ENCODE measurements at regions not wholly inside any gene's neighbourhood (a gene's known extent, or its start where the extent isn't known, plus 50 kb on each side); places are given as distances from the start of the nearest gene placed in this dataset.

GRCh38 chr16:65728167-65728566, 606.3 kb upstream of the CDH11 start:
- TF ChIP-seq CTCF (IDR thresholded peaks at IDR 0.05; ENCODE audit: low read depth, low read length) = no peak
- no peak for DNase-seq (ENCODE audit: low read depth, low spot score)
- no peak overlapping the region for H3K4me3 ChIP-seq (ENCODE audit: low read depth, low read length)
- in situ Hi-C loops (cut with HindIII; ENCODE audit: low sequenced_read_pairs) = no loop called here

GRCh38 chr16:65727534-65728137, 605.8 kb upstream of the CDH11 start:
- DNase-seq (ENCODE audit: low read depth, low spot score) = no peak
- in situ Hi-C loops (cut with HindIII; ENCODE audit: low sequenced_read_pairs) = no loop called here

GRCh38 chr16:65725156-65725845, 603.4 kb upstream of the CDH11 start:
- in situ Hi-C loops (cut with HindIII; ENCODE audit: low sequenced_read_pairs) = no loop called here
- no peak for TF ChIP-seq CTCF (IDR thresholded peaks at IDR 0.05; ENCODE audit: low read depth, low read length)
- H3K4me3 ChIP-seq (ENCODE audit: low read depth, low read length) = no peak overlapping the region
- DNase-seq (ENCODE audit: low read depth, low spot score) = peak; percentile 17

More at GRCh38 chr16:65727534-65728137, 605.8 kb upstream of the CDH11 start:
- H3K4me3 ChIP-seq (ENCODE audit: low read depth, low read length) = no peak overlapping the region
- TF ChIP-seq CTCF (IDR thresholded peaks at IDR 0.05; ENCODE audit: low read depth, low read length) = no peak

GRCh38 chr16:65722429-65722828, 600.6 kb upstream of the CDH11 start:
- no peak for DNase-seq (ENCODE audit: low read depth, low spot score)
- TF ChIP-seq CTCF (IDR thresholded peaks at IDR 0.05; ENCODE audit: low read depth, low read length) = no peak
- no peak overlapping the region for H3K4me3 ChIP-seq (ENCODE audit: low read depth, low read length)
- in situ Hi-C loops (cut with HindIII; ENCODE audit: low sequenced_read_pairs) = no loop called here

GRCh38 chr16:65717846-65718245, 596.0 kb upstream of the CDH11 start:
- no peak for DNase-seq (ENCODE audit: low read depth, low spot score)
- in situ Hi-C loops (cut with HindIII; ENCODE audit: low sequenced_read_pairs) = no loop called here
- no peak for TF ChIP-seq CTCF (IDR thresholded peaks at IDR 0.05; ENCODE audit: low read depth, low read length)
- H3K4me3 ChIP-seq (ENCODE audit: low read depth, low read length) = no peak overlapping the region

- in situ Hi-C loops (cut with HindIII; ENCODE audit: low sequenced_read_pairs) = no loop called here
- no peak overlapping the region for H3K4me3 ChIP-seq (ENCODE audit: low read depth, low read length)
- TF ChIP-seq CTCF (IDR thresholded peaks at IDR 0.05; ENCODE audit: low read depth, low read length) = no peak
Measured at GRCh38 chr16:65716737-65717700, 595.2 kb upstream of the CDH11 start.

More at GRCh38 chr16:65716737-65717700, 595.2 kb upstream of the CDH11 start:
- no peak for DNase-seq (ENCODE audit: low read depth, low spot score)
